ENCODE measurements at regions not wholly inside any gene's neighbourhood (a gene's known extent, or its start where the extent isn't known, plus 50 kb on each side); places are given as distances from the start of the nearest gene placed in this dataset.

GRCh38 chr12:58206876-58207275 is 265.5 kb downstream of the ATP23 start:
- H3K27ac ChIP-seq, result no peak overlapping the region
- no peak for TF ChIP-seq CTCF (IDR thresholded peaks at IDR 0.05)
- no peaks in the 10 kb centered on the region for H3K27me3 ChIP-seq (replicated peaks; ENCODE audit: insufficient read depth)
- DNase-seq (ENCODE audit: low spot score) (no peak), ATAC-seq (ENCODE audit: insufficient number of reproducible peaks, low FRiP score, low read depth) (no peak)
- no peak overlapping the region for H3K4me3 ChIP-seq
- no peaks in the 10 kb centered on the region for H3K9me3 ChIP-seq
- no peaks in the 10 kb centered on the region for H3K4me1 ChIP-seq (ENCODE audit: control insufficient read depth in 1 of 2, low read depth in 2 of 2)
- no peaks in the 10 kb centered on the region for H3K36me3 ChIP-seq

DNA sequence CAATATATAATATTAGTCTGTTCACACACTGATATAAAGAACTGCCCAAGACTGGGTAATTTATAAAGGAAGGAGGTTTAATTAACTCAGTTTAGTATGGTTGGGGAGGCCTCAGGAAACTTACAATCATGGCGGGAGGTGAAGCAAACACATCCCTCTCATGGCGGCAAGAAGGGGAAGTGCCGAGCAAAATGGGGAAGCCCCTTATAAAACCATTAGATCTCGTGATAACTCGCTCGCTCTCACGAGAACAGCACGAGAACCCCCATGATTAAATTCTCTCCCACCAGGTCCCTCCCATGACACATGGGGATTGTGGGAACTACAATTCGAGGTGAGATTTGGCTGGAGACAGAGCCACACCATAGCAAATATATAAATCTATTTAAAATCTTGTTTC is 269.8 kb downstream of the ATP23 start:
- TF ChIP-seq CTCF (IDR thresholded peaks at IDR 0.05), result no peak
- Histone ChIP-seq H3K27me3 (replicated peaks; ENCODE audit: insufficient read depth) (no peaks in the 10 kb centered on the region), H3K4me1 (ENCODE audit: control insufficient read depth in 1 of 2, low read depth in 2 of 2) (no peaks in the 10 kb centered on the region), H3K9me3 (no peaks in the 10 kb centered on the region), H3K36me3 (no peaks in the 10 kb centered on the region), H3K27ac (no peak overlapping the region), H3K4me3 (no peak overlapping the region)
- DNase-seq (ENCODE audit: low spot score) (no peak), ATAC-seq (ENCODE audit: insufficient number of reproducible peaks, low FRiP score, low read depth) (no peak)

GRCh38 chr12:58217130-58217529 is 275.8 kb downstream of the ATP23 start:
- H3K27ac ChIP-seq, result no peak overlapping the region
- no peaks in the 10 kb centered on the region for H3K4me1 ChIP-seq (ENCODE audit: control insufficient read depth in 1 of 2, low read depth in 2 of 2)
- H3K4me3 ChIP-seq, result no peak overlapping the region
- no peaks in the 10 kb centered on the region for H3K9me3 ChIP-seq
- H3K27me3 ChIP-seq (replicated peaks; ENCODE audit: insufficient read depth), result no peaks in the 10 kb centered on the region
- no peaks in the 10 kb centered on the region for H3K36me3 ChIP-seq
- no peak for DNase-seq (ENCODE audit: low spot score)
- TF ChIP-seq CTCF (IDR thresholded peaks at IDR 0.05), result no peak
- ATAC-seq (ENCODE audit: insufficient number of reproducible peaks, low FRiP score, low read depth), result no peak

GRCh38 chr12:58224536-58225105 is 283.3 kb downstream of the ATP23 start:
- Histone ChIP-seq H3K4me1 (ENCODE audit: control insufficient read depth in 1 of 2, low read depth in 2 of 2) (peaks cover 0 to 7% of the 10 kb centered on the region in 2 donors), H3K36me3 (no peaks in the 10 kb centered on the region), H3K27me3 (replicated peaks; ENCODE audit: insufficient read depth) (no peaks in the 10 kb centered on the region), H3K9me3 (no peaks in the 10 kb centered on the region), H3K27ac (no peak overlapping the region), H3K4me3 (no peak overlapping the region)
- no peak for DNase-seq (ENCODE audit: low spot score)
- ATAC-seq (ENCODE audit: insufficient number of reproducible peaks, low FRiP score, low read depth), result no peak
- TF ChIP-seq CTCF (IDR thresholded peaks at IDR 0.05), result no peak

DNA sequence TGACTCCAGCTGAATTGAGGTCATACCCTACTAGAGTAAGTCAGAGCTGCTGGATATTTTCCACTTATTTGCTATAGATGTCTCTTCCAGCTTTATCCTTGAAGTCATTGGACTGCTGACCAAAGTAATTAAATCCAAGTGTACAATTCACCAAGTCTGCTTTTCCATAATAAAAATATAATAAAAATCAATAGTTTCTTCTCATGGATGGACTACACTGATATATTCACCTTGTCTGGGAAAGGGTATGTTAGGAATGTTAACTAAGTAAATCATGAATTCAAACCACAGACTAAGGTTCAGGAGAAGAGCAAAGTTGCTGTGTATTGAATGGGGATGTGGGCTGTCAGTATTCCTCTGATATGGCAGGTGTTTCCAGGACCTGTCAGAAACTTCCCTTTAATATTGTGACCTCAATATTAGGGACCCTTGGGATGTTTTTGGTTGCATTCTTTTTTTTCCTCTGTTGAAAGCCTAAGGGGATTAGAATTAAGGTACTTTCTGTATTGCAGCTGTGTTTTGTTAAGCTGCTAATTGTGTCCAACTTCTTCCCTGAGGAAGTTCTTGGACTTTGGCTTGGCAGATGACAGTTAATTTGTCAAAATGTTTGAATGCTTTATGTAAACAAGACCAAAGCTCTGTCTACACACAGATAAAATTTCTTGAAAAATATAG is 284.0 kb downstream of the ATP23 start:
- Histone ChIP-seq H3K27me3 (replicated peaks; ENCODE audit: insufficient read depth) (no peaks in the 10 kb centered on the region), H3K36me3 (no peaks in the 10 kb centered on the region), H3K9me3 (no peaks in the 10 kb centered on the region), H3K4me3 (no peak overlapping the region), H3K27ac (no peak overlapping the region), H3K4me1 (ENCODE audit: control insufficient read depth in 1 of 2, low read depth in 2 of 2) (peaks cover 0 to 7% of the 10 kb centered on the region in 2 donors)
- ATAC-seq (ENCODE audit: insufficient number of reproducible peaks, low FRiP score, low read depth) (no peak), DNase-seq (ENCODE audit: low spot score) (no peak)
- no peak for TF ChIP-seq CTCF (IDR thresholded peaks at IDR 0.05)

Measured in thoracic aorta (tissue), 2 donors.